ENCODE measurements at regions not wholly inside any gene's neighbourhood (a gene's known extent, or its start where the extent isn't known, plus 50 kb on each side); places are given as distances from the start of the nearest gene placed in this dataset.
"Not testable (repeated sequence)": the region's sequence is repeated elsewhere in the genome, so short reads cannot be mapped to it uniquely, and the experiment has no call there.

- TF ChIP-seq SPI1 (IDR thresholded peaks at IDR 0.05; ENCODE audit: borderline replicate concordance, low read depth) = no peak
- TF ChIP-seq, protein P1, sequence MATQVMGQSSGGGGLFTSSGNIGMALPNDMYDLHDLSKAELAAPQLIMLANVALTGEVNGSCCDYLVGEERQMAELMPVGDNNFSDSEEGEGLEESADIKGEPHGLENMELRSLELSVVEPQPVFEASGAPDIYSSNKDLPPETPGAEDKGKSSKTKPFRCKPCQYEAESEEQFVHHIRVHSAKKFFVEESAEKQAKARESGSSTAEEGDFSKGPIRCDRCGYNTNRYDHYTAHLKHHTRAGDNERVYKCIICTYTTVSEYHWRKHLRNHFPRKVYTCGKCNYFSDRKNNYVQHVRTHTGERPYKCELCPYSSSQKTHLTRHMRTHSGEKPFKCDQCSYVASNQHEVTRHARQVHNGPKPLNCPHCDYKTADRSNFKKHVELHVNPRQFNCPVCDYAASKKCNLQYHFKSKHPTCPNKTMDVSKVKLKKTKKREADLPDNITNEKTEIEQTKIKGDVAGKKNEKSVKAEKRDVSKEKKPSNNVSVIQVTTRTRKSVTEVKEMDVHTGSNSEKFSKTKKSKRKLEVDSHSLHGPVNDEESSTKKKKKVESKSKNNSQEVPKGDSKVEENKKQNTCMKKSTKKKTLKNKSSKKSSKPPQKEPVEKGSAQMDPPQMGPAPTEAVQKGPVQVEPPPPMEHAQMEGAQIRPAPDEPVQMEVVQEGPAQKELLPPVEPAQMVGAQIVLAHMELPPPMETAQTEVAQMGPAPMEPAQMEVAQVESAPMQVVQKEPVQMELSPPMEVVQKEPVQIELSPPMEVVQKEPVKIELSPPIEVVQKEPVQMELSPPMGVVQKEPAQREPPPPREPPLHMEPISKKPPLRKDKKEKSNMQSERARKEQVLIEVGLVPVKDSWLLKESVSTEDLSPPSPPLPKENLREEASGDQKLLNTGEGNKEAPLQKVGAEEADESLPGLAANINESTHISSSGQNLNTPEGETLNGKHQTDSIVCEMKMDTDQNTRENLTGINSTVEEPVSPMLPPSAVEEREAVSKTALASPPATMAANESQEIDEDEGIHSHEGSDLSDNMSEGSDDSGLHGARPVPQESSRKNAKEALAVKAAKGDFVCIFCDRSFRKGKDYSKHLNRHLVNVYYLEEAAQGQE (IDR thresholded peaks at IDR 0.05; ENCODE audit: insufficient replicate concordance, low read depth) = no peak
- no peak for DNase-seq (ENCODE audit: low read depth in 1 of 2, low spot score in 1 of 2)
- Histone ChIP-seq H3K27me3 (ENCODE audit: insufficient read depth, poor library complexity, severe bottlenecking) (no peaks in the 10 kb centered on the region), H3K4me3 (replicated peaks; ENCODE audit: insufficient read depth, low read length) (no peak overlapping the region), H3K27ac (replicated peaks) (no peak overlapping the region)
These were observed 816.0 kb upstream of the CDH9 start for GRCh38 chr5:27854243-27854852.

- no peak for DNase-seq (ENCODE audit: low read depth in 1 of 2, low spot score in 1 of 2)
- no peaks in the 10 kb centered on the region for H3K27me3 ChIP-seq (ENCODE audit: insufficient read depth, poor library complexity, severe bottlenecking)
- no peak overlapping the region for H3K4me3 ChIP-seq (replicated peaks; ENCODE audit: insufficient read depth, low read length)
- TF ChIP-seq, protein P1 (IDR thresholded peaks at IDR 0.05; ENCODE audit: insufficient replicate concordance, low read depth) = no peak
- TF ChIP-seq POLR2AphosphoS5 (IDR thresholded peaks at IDR 0.05; ENCODE audit: low read depth) = no peak
- no peak overlapping the region for H3K27ac ChIP-seq (replicated peaks)
These were observed 806.9 kb upstream of the CDH9 start for GRCh38 chr5:27845248-27845647.

DNA sequence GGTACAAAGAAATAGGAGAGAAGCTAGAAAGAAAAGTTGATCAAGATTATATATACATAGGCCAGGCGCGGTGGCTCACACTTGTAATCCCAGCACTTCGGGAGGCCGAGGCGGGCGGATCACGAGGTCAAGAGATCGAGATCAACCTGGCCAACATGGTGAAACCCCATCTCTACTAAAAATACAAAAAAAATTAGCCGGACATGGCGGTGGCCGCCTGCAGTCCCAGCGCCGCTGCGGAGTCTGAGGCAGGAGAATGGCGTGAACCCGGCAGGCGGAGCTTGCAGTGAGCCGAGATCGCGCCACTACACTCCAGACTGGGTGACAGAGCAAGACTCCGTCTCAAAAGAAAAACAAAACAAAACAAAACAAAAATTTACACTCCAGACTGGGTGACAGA, 798.3 kb upstream of the CDH9 start:
- H3K27ac ChIP-seq (replicated peaks); DNase-seq (ENCODE audit: low read depth in 1 of 2, low spot score in 1 of 2); H3K4me3 ChIP-seq (replicated peaks; ENCODE audit: insufficient read depth, low read length); H3K27me3 ChIP-seq (ENCODE audit: insufficient read depth, poor library complexity, severe bottlenecking): not testable (repeated sequence)

DNA sequence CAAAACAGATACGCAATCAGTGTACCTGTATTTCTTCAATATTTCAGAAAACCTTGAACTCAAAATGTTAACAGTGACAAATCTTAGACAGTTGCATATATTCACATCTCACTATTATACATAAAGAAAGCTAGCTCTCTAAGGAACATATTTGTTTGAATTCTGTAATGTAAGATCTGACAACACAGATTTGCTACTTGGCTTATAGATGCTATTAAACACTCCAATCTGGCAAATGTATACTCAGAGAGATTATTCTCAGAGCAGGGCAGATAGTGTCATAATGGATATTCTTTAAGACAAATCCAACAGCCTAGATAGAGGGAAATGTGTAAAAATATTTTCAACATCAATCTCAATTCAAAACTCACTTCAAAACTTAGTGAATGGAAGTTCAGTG, 794.5 kb upstream of the CDH9 start:
- DNase-seq (ENCODE audit: low read depth in 1 of 2, low spot score in 1 of 2) = no peak
- TF ChIP-seq SPI1 (IDR thresholded peaks at IDR 0.05; ENCODE audit: borderline replicate concordance, low read depth) = no peak
- TF ChIP-seq, protein P1 (IDR thresholded peaks at IDR 0.05; ENCODE audit: insufficient replicate concordance, low read depth) = no peak
- no peak for TF ChIP-seq CTCF (IDR thresholded peaks at IDR 0.05; ENCODE audit: insufficient read depth, low read length)
- no peak for TF ChIP-seq GABPA (IDR thresholded peaks at IDR 0.05; ENCODE audit: low read depth)
- TF ChIP-seq POLR2AphosphoS5 (IDR thresholded peaks at IDR 0.05; ENCODE audit: low read depth) = no peak
- no peaks in the 10 kb centered on the region for H3K27me3 ChIP-seq (ENCODE audit: insufficient read depth, poor library complexity, severe bottlenecking)
- no peak overlapping the region for H3K27ac ChIP-seq (replicated peaks)
- no peak overlapping the region for H3K4me3 ChIP-seq (replicated peaks; ENCODE audit: insufficient read depth, low read length)

GRCh38 chr5:27830546-27830945, 792.2 kb upstream of the CDH9 start:
- no peaks in the 10 kb centered on the region for H3K27me3 ChIP-seq (ENCODE audit: insufficient read depth, poor library complexity, severe bottlenecking)
- TF ChIP-seq GABPA (IDR thresholded peaks at IDR 0.05; ENCODE audit: low read depth) (no peak), SPI1 (IDR thresholded peaks at IDR 0.05; ENCODE audit: borderline replicate concordance, low read depth) (no peak), CTCF (IDR thresholded peaks at IDR 0.05; ENCODE audit: insufficient read depth, low read length) (no peak), POLR2AphosphoS5 (IDR thresholded peaks at IDR 0.05; ENCODE audit: low read depth) (no peak)
- TF ChIP-seq, protein P1 (IDR thresholded peaks at IDR 0.05; ENCODE audit: insufficient replicate concordance, low read depth) = no peak
- H3K27ac ChIP-seq (replicated peaks) = no peak overlapping the region
- H3K4me3 ChIP-seq (replicated peaks; ENCODE audit: insufficient read depth, low read length) = no peak overlapping the region
- no peak for DNase-seq (ENCODE audit: low read depth in 1 of 2, low spot score in 1 of 2)

Data from HL-60 (cell line).